PC-9 (cell line): ENCODE measurements at regions not wholly inside any gene's neighbourhood (a gene's known extent, or its start where the extent isn't known, plus 50 kb on each side); places are given as distances from the start of the nearest gene placed in this dataset.

Source experiments
- EZH2 ChIP-seq: fragments of 200-600 bp; sonication (generic); IDR thresholded peaks from 2 replicates; pipeline ENCODE4 v1.8.0; 2017; ENCODE audit warnings: antibody characterized with exemption, low read depth
- TF ChIP-seq, protein P1 (sequence below): fragments of 200-600 bp; sonication (generic); conservative IDR thresholded peaks from 2 replicates; pipeline ENCODE4 v1.6.1; 2017; ENCODE audit warnings: mixed run types, antibody characterized with exemption, mild to moderate bottlenecking, moderate library complexity

DNA sequence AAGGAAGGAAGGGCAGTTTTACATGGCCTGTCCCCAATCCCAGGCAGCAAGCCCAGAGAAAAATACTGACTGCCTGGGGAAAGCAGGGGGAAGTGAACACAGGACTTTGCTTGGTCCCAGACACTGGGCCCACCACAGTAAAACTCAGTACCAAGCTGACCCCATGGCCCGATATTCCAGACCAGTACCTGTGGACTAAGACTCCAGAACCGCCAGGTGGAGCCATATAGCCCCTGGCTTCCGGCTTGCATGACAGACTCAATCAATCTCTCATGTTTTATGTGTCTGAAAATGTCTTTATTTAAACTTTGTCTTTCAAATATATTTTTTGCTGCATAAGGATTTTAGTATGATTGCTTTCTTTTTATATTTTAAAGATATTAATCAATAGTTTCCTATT lies 767.9 kb upstream of the SLITRK6 start:
- TF ChIP-seq, protein P1, sequence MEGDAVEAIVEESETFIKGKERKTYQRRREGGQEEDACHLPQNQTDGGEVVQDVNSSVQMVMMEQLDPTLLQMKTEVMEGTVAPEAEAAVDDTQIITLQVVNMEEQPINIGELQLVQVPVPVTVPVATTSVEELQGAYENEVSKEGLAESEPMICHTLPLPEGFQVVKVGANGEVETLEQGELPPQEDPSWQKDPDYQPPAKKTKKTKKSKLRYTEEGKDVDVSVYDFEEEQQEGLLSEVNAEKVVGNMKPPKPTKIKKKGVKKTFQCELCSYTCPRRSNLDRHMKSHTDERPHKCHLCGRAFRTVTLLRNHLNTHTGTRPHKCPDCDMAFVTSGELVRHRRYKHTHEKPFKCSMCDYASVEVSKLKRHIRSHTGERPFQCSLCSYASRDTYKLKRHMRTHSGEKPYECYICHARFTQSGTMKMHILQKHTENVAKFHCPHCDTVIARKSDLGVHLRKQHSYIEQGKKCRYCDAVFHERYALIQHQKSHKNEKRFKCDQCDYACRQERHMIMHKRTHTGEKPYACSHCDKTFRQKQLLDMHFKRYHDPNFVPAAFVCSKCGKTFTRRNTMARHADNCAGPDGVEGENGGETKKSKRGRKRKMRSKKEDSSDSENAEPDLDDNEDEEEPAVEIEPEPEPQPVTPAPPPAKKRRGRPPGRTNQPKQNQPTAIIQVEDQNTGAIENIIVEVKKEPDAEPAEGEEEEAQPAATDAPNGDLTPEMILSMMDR: peak; percentile 40; the same call in 1 of the 2 replicates
- no peak for TF ChIP-seq EZH2
